ENCODE measurements at regions not wholly inside any gene's neighbourhood (a gene's known extent, or its start where the extent isn't known, plus 50 kb on each side); places are given as distances from the start of the nearest gene placed in this dataset.

DNA sequence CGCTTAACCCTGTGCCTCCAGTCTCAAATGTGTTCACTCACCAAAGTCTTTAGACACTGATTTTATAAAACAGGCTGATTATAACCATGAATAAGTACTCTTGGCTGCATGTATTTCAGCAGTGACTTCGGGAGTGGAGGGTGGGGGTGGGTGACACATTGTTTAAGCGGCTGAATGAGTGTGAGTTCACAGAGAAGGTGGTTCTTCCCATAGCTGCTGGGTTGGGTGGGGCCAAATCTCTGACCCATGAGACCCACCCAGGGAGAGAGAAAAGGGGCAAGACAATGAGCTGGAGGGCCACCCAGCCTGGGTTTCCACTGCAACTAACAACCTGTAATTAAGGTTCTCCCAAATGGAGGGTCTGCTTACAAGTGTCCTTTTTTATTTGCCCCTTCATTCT, 96.4 kb downstream of the SYNE3 start:
- H3K4me3 ChIP-seq: no peak overlapping the region
- H3K27me3 ChIP-seq: no peaks in the 10 kb centered on the region
- no peaks in the 10 kb centered on the region for H3K36me3 ChIP-seq
- no peak for TF ChIP-seq CTCF (IDR thresholded peaks at IDR 0.05; ENCODE audit: low read depth, low read length)
- no peaks in the 10 kb centered on the region for H3K4me1 ChIP-seq (ENCODE audit: low read depth)
- no peak for DNase-seq (ENCODE audit: low read depth in 1 of 2, low spot score in 1 of 2)
- no peaks in the 10 kb centered on the region for H3K9me3 ChIP-seq (ENCODE audit: low read depth)
- no peak overlapping the region for H3K27ac ChIP-seq

- no peak for DNase-seq (ENCODE audit: low read depth in 1 of 2, low spot score in 1 of 2)
- Histone ChIP-seq H3K27me3 (no peaks in the 10 kb centered on the region), H3K36me3 (no peaks in the 10 kb centered on the region), H3K27ac (no peak overlapping the region), H3K4me1 (ENCODE audit: low read depth) (no peaks in the 10 kb centered on the region), H3K4me3 (no peak overlapping the region), H3K9me3 (ENCODE audit: low read depth) (no peaks in the 10 kb centered on the region)
- no peak for TF ChIP-seq CTCF (IDR thresholded peaks at IDR 0.05; ENCODE audit: low read depth, low read length)
Observed at GRCh38 chr14:95419569-95419968, 96.9 kb downstream of the SYNE3 start.

DNA sequence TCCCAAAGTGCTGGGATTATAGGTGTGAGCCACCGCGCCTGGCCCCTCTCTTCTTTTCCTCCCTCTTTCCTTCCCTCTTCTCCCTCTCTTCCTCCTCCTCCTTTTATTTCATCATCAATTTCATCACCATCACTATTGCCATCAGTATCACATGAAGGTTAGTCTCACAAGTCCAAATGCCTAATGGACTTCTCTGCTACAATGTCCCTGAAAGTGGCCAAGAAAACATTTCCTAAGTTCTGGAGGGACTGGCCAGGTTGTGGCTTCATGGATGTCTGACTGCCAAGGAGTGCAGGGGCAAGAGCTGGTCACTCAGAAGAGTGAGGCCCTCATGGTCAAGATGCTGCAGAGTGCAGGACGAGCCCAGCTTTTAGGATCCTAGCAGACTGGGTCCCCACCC, 97.6 kb downstream of the SYNE3 start:
- no peak overlapping the region for H3K27ac ChIP-seq
- H3K27me3 ChIP-seq: no peaks in the 10 kb centered on the region
- TF ChIP-seq CTCF (IDR thresholded peaks at IDR 0.05; ENCODE audit: low read depth, low read length): no peak
- H3K4me1 ChIP-seq (ENCODE audit: low read depth): no peaks in the 10 kb centered on the region
- H3K36me3 ChIP-seq: no peaks in the 10 kb centered on the region
- no peak for DNase-seq (ENCODE audit: low read depth in 1 of 2, low spot score in 1 of 2)
- H3K9me3 ChIP-seq (ENCODE audit: low read depth): no peaks in the 10 kb centered on the region
- H3K4me3 ChIP-seq: no peak overlapping the region

- TF ChIP-seq CTCF (IDR thresholded peaks at IDR 0.05; ENCODE audit: low read depth, low read length): no peak
- H3K27ac ChIP-seq: no peak overlapping the region
- H3K4me3 ChIP-seq: no peak overlapping the region
- no peaks in the 10 kb centered on the region for H3K36me3 ChIP-seq
- DNase-seq (ENCODE audit: low read depth in 1 of 2, low spot score in 1 of 2): no peak
- H3K4me1 ChIP-seq (ENCODE audit: low read depth): no peaks in the 10 kb centered on the region
- H3K27me3 ChIP-seq: no peaks in the 10 kb centered on the region
- H3K9me3 ChIP-seq (ENCODE audit: low read depth): no peaks in the 10 kb centered on the region
Observed at GRCh38 chr14:95417492-95417891, 97.8 kb upstream of the CLMN start.

GRCh38 chr14:95415993-95416392, 96.3 kb upstream of the CLMN start:
- H3K9me3 ChIP-seq (ENCODE audit: low read depth): no peaks in the 10 kb centered on the region
- TF ChIP-seq CTCF (IDR thresholded peaks at IDR 0.05; ENCODE audit: low read depth, low read length): no peak
- no peaks in the 10 kb centered on the region for H3K27me3 ChIP-seq
- H3K4me3 ChIP-seq: no peak overlapping the region
- H3K27ac ChIP-seq: no peak overlapping the region
- H3K4me1 ChIP-seq (ENCODE audit: low read depth): no peaks in the 10 kb centered on the region
- no peak for DNase-seq (ENCODE audit: low read depth in 1 of 2, low spot score in 1 of 2)
- no peaks in the 10 kb centered on the region for H3K36me3 ChIP-seq
